Upper lobe of left lung (tissue), 4 donors: ENCODE measurements at regions not wholly inside any gene's neighbourhood (a gene's known extent, or its start where the extent isn't known, plus 50 kb on each side); places are given as distances from the start of the nearest gene placed in this dataset.

Experiments
- CTCF ChIP-seq, 6 experiments: fragments of 450-650 bp in 4 of 6; fragments of 200-600 bp in 2 of 6; sonication (generic) in 2 of 6; IDR thresholded peaks; one replicate each; pipeline ENCODE4 v1.5.1; 2016 to 2019; ENCODE audit warnings: antibody characterized with exemption in 6 of 6
- POLR2A ChIP-seq, 4 donors: fragments of 450-650 bp; IDR thresholded peaks; one replicate each; pipeline ENCODE4 v1.5.1; 2016 to 2017; ENCODE audit warnings: antibody characterized with exemption in 4 of 4, mild to moderate bottlenecking in 2 of 4

DNA sequence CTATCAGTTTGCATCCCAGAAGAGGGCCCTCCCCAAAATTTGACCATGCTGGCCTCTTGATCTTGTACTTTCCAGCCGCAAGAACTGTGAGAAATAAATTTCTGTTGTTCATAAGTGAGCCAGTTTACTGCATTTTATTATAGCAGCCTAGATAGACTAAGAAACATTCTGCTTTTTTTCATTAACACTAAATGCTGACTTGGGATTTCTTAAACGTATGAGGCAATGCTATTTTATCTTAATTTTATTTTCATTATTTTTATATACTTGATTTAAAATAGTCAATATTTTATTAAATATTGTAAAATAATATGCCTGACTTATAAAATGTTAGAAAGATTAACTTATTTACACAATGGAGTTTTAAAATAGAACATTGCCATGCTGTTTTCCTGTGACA lies 341.8 kb upstream of the CNTNAP2 start:
- TF ChIP-seq CTCF (IDR thresholded peaks at IDR 0.05), result no peak
- no peak for TF ChIP-seq POLR2A (IDR thresholded peaks at IDR 0.05)
